ENCODE measurements at regions not wholly inside any gene's neighbourhood (a gene's known extent, or its start where the extent isn't known, plus 50 kb on each side); places are given as distances from the start of the nearest gene placed in this dataset.

- no peak overlapping the region for H3K4me3 ChIP-seq
- no peak for DNase-seq (ENCODE audit: low spot score in 2 of 2)
- in situ Hi-C loops (cut with MboI; ENCODE audit: low sequenced_read_pairs), result no loop called here
- H3K4me1 ChIP-seq, result no peaks in the 10 kb centered on the region
- no peaks in the 10 kb centered on the region for H3K9me3 ChIP-seq
- no peaks in the 10 kb centered on the region for H3K27me3 ChIP-seq (ENCODE audit: low read depth)
- no peaks in the 10 kb centered on the region for H3K36me3 ChIP-seq (replicated peaks)
These were observed 75.9 kb downstream of the EDN3 start for GRCh38 chr20:59376109-59376841.

GRCh38 chr20:59376998-59377397, 76.6 kb downstream of the EDN3 start:
- no peaks in the 10 kb centered on the region for H3K27me3 ChIP-seq (ENCODE audit: low read depth)
- no peak for DNase-seq (ENCODE audit: low spot score in 2 of 2)
- H3K4me3 ChIP-seq, result no peak overlapping the region
- in situ Hi-C loops (cut with MboI; ENCODE audit: low sequenced_read_pairs), result no loop called here
- H3K9me3 ChIP-seq, result no peaks in the 10 kb centered on the region
- H3K36me3 ChIP-seq (replicated peaks), result no peaks in the 10 kb centered on the region
- H3K4me1 ChIP-seq, result no peaks in the 10 kb centered on the region

GRCh38 chr20:59377842-59378241, 77.4 kb downstream of the EDN3 start:
- no peaks in the 10 kb centered on the region for H3K4me1 ChIP-seq
- no peaks in the 10 kb centered on the region for H3K27me3 ChIP-seq (ENCODE audit: low read depth)
- no peak for DNase-seq (ENCODE audit: low spot score in 2 of 2)
- no peaks in the 10 kb centered on the region for H3K36me3 ChIP-seq (replicated peaks)
- in situ Hi-C loops (cut with MboI; ENCODE audit: low sequenced_read_pairs), result no loop called here
- H3K9me3 ChIP-seq, result no peaks in the 10 kb centered on the region
- no peak overlapping the region for H3K4me3 ChIP-seq

GRCh38 chr20:59378396-59378795, 78.0 kb downstream of the EDN3 start:
- Histone ChIP-seq H3K27me3 (ENCODE audit: low read depth) (no peaks in the 10 kb centered on the region), H3K9me3 (no peaks in the 10 kb centered on the region), H3K4me3 (no peak overlapping the region), H3K4me1 (no peaks in the 10 kb centered on the region), H3K36me3 (replicated peaks) (no peaks in the 10 kb centered on the region)
- DNase-seq (ENCODE audit: low spot score in 2 of 2), result no peak
- in situ Hi-C loops (cut with MboI; ENCODE audit: low sequenced_read_pairs), result no loop called here

GRCh38 chr20:59378966-59379365, 78.6 kb downstream of the EDN3 start:
- H3K36me3 ChIP-seq (replicated peaks), result no peaks in the 10 kb centered on the region
- DNase-seq (ENCODE audit: low spot score in 2 of 2), result no peak
- no peaks in the 10 kb centered on the region for H3K4me1 ChIP-seq
- in situ Hi-C loops (cut with MboI; ENCODE audit: low sequenced_read_pairs), result no loop called here
- no peaks in the 10 kb centered on the region for H3K27me3 ChIP-seq (ENCODE audit: low read depth)
- H3K9me3 ChIP-seq, result no peaks in the 10 kb centered on the region
- H3K4me3 ChIP-seq, result no peak overlapping the region

GRCh38 chr20:59381689-59382088, 81.3 kb downstream of the EDN3 start:
- H3K9me3 ChIP-seq, result no peaks in the 10 kb centered on the region
- no peak for DNase-seq (ENCODE audit: low spot score in 2 of 2)
- no peak overlapping the region for H3K4me3 ChIP-seq
- H3K27me3 ChIP-seq (ENCODE audit: low read depth), result no peaks in the 10 kb centered on the region
- no peaks in the 10 kb centered on the region for H3K36me3 ChIP-seq (replicated peaks)
- in situ Hi-C loops (cut with MboI; ENCODE audit: low sequenced_read_pairs), result no loop called here
- no peaks in the 10 kb centered on the region for H3K4me1 ChIP-seq

- no peak for DNase-seq (ENCODE audit: low spot score in 2 of 2)
- no peaks in the 10 kb centered on the region for H3K36me3 ChIP-seq (replicated peaks)
- no peaks in the 10 kb centered on the region for H3K9me3 ChIP-seq
- no peaks in the 10 kb centered on the region for H3K27me3 ChIP-seq (ENCODE audit: low read depth)
- in situ Hi-C loops (cut with MboI; ENCODE audit: low sequenced_read_pairs), result no loop called here
- no peaks in the 10 kb centered on the region for H3K4me1 ChIP-seq
- no peak overlapping the region for H3K4me3 ChIP-seq
These were observed 81.8 kb downstream of the EDN3 start for GRCh38 chr20:59382157-59382725.

- H3K36me3 ChIP-seq (replicated peaks), result no peaks in the 10 kb centered on the region
- H3K27me3 ChIP-seq (ENCODE audit: low read depth), result no peaks in the 10 kb centered on the region
- in situ Hi-C loops (cut with MboI; ENCODE audit: low sequenced_read_pairs), result no loop called here
- H3K9me3 ChIP-seq, result no peaks in the 10 kb centered on the region
- DNase-seq (ENCODE audit: low spot score in 2 of 2), result no peak
- H3K4me3 ChIP-seq, result no peak overlapping the region
- no peaks in the 10 kb centered on the region for H3K4me1 ChIP-seq
These were observed 82.5 kb downstream of the EDN3 start for GRCh38 chr20:59382907-59383306.

GRCh38 chr20:59385038-59385437, 84.6 kb downstream of the EDN3 start:
- Histone ChIP-seq H3K27me3 (ENCODE audit: low read depth) (no peaks in the 10 kb centered on the region), H3K4me3 (no peak overlapping the region), H3K9me3 (no peaks in the 10 kb centered on the region), H3K36me3 (replicated peaks) (no peaks in the 10 kb centered on the region), H3K4me1 (no peaks in the 10 kb centered on the region)
- in situ Hi-C loops (cut with MboI; ENCODE audit: low sequenced_read_pairs), result no loop called here
- no peak for DNase-seq (ENCODE audit: low spot score in 2 of 2)

GRCh38 chr20:59385480-59385879, 85.1 kb downstream of the EDN3 start:
- in situ Hi-C loops (cut with MboI; ENCODE audit: low sequenced_read_pairs), result no loop called here
- H3K4me1 ChIP-seq, result no peaks in the 10 kb centered on the region
- DNase-seq (ENCODE audit: low spot score in 2 of 2), result no peak
- no peaks in the 10 kb centered on the region for H3K36me3 ChIP-seq (replicated peaks)
- no peaks in the 10 kb centered on the region for H3K9me3 ChIP-seq
- no peak overlapping the region for H3K4me3 ChIP-seq
- H3K27me3 ChIP-seq (ENCODE audit: low read depth), result no peaks in the 10 kb centered on the region

- Histone ChIP-seq H3K4me1 (no peaks in the 10 kb centered on the region), H3K4me3 (no peak overlapping the region), H3K36me3 (replicated peaks) (no peaks in the 10 kb centered on the region), H3K9me3 (no peaks in the 10 kb centered on the region), H3K27me3 (ENCODE audit: low read depth) (no peaks in the 10 kb centered on the region)
- DNase-seq (ENCODE audit: low spot score in 2 of 2), result no peak
- in situ Hi-C loops (cut with MboI; ENCODE audit: low sequenced_read_pairs), result no loop called here
These were observed 86.4 kb downstream of the EDN3 start for GRCh38 chr20:59386809-59387208.

- Histone ChIP-seq H3K4me1 (no peaks in the 10 kb centered on the region), H3K4me3 (no peak overlapping the region), H3K27me3 (ENCODE audit: low read depth) (no peaks in the 10 kb centered on the region), H3K9me3 (no peaks in the 10 kb centered on the region), H3K36me3 (replicated peaks) (no peaks in the 10 kb centered on the region)
- DNase-seq (ENCODE audit: low spot score in 2 of 2), result no peak
- in situ Hi-C loops (cut with MboI; ENCODE audit: low sequenced_read_pairs), result no loop called here
These were observed 87.5 kb downstream of the EDN3 start for GRCh38 chr20:59387891-59388290.

GRCh38 chr20:59388402-59388801, 88.0 kb downstream of the EDN3 start:
- no peaks in the 10 kb centered on the region for H3K9me3 ChIP-seq
- DNase-seq (ENCODE audit: low spot score in 2 of 2), result no peak
- H3K4me3 ChIP-seq, result no peak overlapping the region
- H3K4me1 ChIP-seq, result no peaks in the 10 kb centered on the region
- in situ Hi-C loops (cut with MboI; ENCODE audit: low sequenced_read_pairs), result no loop called here
- H3K27me3 ChIP-seq (ENCODE audit: low read depth), result no peaks in the 10 kb centered on the region
- no peaks in the 10 kb centered on the region for H3K36me3 ChIP-seq (replicated peaks)

GRCh38 chr20:59390437-59390836, 90.0 kb downstream of the EDN3 start:
- Histone ChIP-seq H3K4me1 (no peaks in the 10 kb centered on the region), H3K27me3 (ENCODE audit: low read depth) (no peaks in the 10 kb centered on the region), H3K9me3 (no peaks in the 10 kb centered on the region), H3K36me3 (replicated peaks) (no peaks in the 10 kb centered on the region), H3K4me3 (no peak overlapping the region)
- DNase-seq (ENCODE audit: low spot score in 2 of 2), result no peak
- in situ Hi-C loops (cut with MboI; ENCODE audit: low sequenced_read_pairs), result no loop called here

- H3K36me3 ChIP-seq (replicated peaks), result no peaks in the 10 kb centered on the region
- no peaks in the 10 kb centered on the region for H3K4me1 ChIP-seq
- in situ Hi-C loops (cut with MboI; ENCODE audit: low sequenced_read_pairs), result no loop called here
- H3K9me3 ChIP-seq, result no peaks in the 10 kb centered on the region
- no peak for DNase-seq (ENCODE audit: low spot score in 2 of 2)
- no peaks in the 10 kb centered on the region for H3K27me3 ChIP-seq (ENCODE audit: low read depth)
- no peak overlapping the region for H3K4me3 ChIP-seq
These were observed 91.6 kb downstream of the EDN3 start for GRCh38 chr20:59391975-59392374.

Data from HAP-1 (cell line).